D341Med (cell line): ENCODE measurements at regions not wholly inside any gene's neighbourhood (a gene's known extent, or its start where the extent isn't known, plus 50 kb on each side); places are given as distances from the start of the nearest gene placed in this dataset.
"Not testable (repeated sequence)": the region's sequence is repeated elsewhere in the genome, so short reads cannot be mapped to it uniquely, and the experiment has no call there.

ENCODE experiments used
- DNase-seq: peaks from one replicate; pipeline ENCODE4 v3.0.0; 2012; ENCODE audit warnings: low spot score

DNA sequence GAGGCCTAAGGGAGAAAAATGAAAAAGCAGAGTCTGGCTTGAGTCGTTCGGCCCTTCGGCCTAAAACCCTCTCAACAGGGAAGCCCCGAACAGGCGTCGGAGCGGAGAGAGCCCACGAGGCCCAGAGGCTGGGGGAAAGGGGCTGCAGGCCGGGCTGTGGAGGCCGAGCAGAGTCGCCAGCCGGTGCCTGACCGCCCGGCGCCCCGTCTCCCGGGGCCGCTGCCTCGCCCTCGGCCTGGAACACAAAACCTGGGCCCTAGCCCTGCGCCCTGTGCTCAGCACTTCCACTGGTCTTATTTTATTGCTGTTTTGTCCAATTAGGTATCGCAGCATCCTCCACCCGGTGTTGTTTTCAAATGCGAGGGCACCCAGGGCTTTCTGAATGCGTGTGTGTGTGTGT lies 110.1 kb upstream of the FOXD4L5 start:
- not testable (repeated sequence) for DNase-seq

DNA sequence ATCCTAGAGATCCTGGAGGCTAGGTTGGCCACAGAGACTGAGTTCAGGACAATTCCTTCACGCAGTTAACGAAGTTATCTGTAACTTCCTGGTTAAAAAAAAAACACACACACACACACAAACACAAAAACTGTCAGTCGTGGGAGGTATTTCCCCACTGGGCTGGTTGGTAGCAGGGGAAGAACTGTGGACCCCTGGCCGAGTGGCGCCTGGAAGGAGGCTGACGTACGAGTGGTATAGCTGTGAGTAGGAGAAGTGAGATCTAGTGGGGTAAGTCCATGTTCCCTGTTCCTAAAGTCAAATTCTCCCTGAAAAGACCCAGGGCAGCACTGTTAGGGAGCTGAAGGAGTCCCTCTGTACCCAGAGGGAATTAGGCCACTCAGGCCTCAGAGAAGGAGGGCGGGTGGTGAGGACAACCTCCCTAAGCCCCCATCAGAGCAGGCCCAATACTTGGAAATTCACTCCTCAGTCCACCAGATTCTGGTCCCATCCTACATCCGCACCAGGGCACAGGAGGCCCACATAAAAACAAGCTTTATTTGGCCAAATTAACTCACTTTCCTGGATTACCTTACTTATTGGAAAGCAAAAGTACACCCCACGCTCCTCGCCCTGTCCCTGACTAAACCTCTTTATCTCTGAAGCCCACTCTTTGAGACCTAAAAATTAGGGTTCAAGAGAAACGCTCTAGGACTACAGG lies 108.3 kb upstream of the FOXD4L5 start:
- DNase-seq = not testable (repeated sequence)

DNA sequence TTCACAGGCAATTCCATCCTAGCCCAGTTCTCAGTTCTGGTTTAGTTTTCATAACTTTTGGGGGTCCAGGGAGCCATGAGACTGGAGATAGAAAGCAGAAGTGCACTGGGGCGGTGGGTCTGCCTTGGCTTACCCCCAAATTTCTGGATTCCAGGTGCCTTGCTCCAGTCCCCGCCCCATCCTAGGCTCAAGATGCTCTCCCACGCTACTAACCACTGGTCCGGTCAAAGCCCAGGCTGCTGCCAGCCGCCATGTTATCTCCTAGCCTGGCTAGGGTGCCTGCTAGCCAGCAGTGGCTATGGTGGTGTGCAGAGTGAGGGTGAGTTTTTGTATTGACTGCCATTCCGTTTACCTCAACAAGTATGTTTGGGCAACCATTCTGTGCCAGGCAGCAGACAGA lies 107.6 kb upstream of the FOXD4L5 start:
- not testable (repeated sequence) for DNase-seq

DNA sequence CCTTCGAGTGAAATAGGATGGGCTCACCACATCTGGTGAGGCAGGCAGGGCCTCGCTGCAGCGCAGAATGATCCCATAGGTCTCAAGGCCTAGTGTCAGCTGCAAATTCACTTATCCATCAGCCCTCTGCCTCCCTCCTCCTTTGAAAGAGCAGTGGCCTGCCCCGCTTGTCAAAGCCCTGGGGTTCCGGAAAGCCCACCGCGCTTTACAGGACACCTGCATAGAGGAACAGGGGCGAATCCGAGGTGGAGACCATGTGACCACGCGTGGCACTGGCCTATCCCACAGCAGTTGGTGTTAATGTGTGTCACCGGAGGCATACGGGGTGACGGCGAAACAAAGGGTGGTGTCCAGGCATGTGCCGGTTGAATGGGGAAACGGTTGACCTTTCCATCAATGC lies 104.7 kb upstream of the FOXD4L5 start:
- DNase-seq = not testable (repeated sequence)

DNA sequence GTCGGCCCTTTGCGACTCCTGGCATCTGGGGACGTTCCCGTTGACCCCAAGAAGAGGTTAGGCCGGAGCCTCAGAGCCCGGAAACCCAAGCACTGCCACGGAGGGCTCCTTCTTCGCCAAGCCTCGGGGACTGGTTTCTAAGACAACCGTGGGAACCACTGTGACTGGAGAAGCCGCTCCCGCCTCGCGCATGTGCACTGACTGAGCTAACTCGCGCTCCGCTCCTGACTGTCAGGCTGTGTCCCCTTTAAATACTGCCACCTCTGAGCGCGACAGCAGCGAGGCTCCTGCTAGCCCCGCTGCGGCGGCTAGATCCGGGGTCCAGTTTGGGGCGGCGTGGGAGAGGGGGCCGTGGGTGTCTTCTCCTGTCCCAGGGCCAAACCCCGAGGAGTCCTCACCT lies 104.2 kb upstream of the FOXD4L5 start:
- DNase-seq = not testable (repeated sequence)

DNA sequence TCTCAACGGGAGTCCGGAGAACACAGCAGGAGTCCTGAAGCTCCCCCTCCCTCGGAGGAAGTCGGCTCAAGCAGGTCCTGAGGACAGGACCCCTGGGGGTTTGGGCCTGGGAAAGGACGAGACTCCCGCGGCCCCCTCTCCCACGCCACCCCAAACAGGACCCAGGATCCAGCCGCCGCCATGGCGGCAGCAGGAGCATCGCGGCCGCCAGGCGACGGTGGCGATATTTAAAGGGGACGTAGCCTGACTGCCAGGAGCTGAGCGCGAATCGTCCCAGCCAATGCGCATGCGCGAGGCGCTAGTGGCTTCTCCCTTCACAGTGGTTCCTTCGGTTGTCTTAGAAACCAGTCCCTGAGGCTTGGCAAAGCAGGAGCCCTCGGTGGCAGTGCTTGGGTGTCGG lies 101.7 kb upstream of the FOXD4L5 start:
- DNase-seq = peak; percentile 57

DNA sequence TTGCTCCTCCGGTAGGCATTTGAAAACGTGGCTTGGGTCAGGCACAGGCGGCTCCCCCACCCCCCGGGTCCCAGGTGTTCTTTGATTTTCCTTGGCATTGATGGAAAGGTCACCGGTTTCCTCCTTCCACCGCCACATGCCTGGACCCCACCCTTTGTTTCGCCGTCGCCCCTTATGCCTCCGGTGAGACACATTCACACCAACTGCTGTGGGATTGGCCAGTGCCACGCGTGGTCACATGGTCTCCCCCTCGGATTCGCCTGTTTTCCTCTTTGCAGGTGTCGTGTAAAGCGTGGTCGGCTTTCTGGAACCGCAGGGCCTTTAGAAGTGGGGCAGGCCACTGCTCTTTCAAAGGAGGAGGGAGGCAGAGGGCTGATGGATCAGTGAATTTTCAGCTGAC lies 101.2 kb upstream of the FOXD4L5 start:
- DNase-seq = not testable (repeated sequence)

DNA sequence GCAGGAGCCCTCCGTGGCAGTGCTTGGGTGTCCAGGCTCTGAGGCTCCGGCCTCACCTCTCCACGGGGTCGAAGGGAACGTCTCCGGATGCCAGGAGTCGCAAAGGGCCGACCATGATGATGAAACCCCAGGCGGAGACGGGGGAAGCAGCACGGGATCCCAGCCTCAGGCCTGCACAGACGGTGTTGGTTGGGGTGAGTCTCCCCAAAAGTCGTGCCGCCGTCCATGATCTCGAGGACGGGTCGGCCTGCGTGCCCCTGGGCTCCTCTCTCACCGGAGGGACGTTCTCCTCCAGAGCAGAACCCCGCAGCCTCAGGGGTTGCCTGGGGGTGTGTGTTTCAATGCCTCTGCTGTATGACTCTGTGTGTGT lies 100.6 kb upstream of the FOXD4L5 start:
- not testable (repeated sequence) for DNase-seq

DNA sequence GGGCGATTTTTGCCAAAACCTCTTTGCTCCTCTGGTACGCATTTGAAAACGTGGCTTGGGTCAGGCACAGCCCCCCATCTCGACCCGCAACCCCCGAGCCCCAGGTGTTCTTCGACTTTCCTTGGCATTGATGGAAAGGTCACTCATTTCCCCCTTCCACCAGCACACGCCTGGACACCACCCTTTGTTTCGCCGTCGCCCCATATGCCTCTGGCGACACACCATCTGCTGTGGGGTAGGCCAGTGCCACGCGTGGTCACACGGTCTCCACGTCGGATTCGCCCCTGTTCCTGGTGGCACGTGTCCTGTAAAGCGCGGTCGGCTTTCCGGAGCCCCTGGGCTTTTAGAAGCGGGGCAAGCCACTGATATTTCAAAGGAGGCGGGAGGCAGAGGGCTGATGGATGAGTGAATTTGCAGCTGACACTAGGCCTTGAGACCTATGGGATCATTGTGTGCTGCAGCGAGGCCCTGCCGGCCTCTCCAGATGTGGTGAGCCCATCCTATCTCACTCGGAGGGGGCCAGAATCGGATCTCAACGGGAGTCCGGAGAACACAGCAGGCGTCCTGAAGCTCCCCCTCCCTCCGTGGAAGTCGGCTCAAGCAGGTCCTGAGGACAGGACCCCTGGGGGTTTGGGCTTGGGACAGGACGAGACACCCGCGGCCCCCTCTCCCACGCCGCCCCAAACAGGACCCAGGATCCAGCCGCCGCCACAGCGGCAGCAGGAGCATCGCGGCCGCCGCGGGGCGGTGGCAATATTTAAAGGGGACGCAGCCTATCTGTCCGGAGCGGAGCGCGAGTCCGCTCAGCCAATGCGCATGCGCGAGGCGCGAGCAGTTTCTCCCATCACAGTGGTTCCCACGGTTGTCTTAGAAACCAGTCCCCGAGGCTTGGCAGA lies 100.0 kb upstream of the FOXD4L5 start:
- DNase-seq = not testable (repeated sequence)

DNA sequence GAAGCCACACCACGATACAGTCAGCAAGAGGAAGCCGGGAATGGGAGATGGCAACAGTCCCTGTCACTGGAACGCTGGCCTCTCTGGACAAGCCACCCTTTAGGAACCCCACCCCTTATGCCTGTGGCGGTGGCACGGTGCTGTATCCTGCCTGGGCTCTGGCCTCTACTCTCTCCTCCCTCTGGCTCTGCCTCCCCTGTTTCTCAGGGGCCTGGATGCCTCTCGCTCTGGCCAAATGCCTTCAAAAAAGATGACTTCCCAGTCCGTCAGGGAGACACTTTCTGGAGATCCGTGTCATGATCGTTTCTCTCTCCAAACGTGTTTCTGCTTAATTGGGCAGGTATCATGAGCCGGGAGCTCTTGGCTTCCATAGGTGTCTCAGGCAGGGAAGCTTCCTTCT lies 99.1 kb upstream of the FOXD4L5 start:
- DNase-seq = not testable (repeated sequence)

DNA sequence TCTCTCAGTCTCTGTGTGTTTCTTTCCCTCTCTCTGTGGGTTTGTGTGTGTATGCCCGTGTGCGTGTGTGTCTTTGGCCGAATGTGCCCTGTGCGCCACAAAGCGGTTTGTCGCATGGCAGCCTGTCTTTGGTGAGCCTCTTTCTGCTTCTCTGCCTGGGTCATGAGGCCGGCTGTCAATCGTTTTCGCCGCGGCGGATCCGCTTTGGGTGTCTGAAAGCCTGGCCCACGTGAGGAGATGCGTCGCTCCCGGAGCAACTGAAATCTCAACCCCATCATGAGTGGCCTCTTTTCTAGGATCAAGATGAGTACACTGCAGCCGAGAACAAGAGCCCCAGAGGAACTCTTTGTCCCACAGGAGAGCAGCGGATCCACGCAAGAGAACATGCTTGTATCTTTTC lies 98.6 kb upstream of the FOXD4L5 start:
- not testable (repeated sequence) for DNase-seq

DNA sequence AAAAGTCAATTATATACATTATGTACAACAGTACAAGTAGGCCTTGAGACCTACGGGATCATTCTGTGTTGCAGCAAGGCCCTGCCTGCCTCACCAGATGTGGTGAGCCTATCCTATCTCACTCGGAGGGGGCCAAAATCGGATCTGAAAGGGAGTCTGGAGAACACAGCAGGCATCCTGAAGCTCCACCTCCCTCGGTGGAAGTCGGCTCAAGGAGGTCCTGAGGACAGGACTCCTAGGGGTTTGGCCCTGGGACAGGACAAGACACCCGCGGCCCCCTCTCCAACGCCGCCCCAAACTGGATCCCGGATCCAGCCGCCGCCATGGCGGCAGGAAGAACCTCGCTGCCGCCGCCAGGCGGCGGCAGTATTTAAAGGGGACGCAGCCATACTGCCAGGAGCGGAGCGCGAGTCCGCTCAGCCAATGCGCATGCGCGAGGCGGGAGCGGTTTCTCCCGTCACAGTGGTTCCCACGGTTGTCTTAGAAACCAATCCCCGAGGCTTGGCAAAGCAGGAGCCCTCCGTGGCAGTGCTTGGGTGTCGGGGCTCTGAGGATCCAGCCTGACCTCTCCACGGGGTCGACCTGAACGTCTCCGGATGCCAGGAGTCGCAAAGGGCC lies 97.8 kb upstream of the FOXD4L5 start:
- DNase-seq = not testable (repeated sequence)
